Posterior vena cava (tissue), 2 donors: ENCODE measurements at regions not wholly inside any gene's neighbourhood (a gene's known extent, or its start where the extent isn't known, plus 50 kb on each side); places are given as distances from the start of the nearest gene placed in this dataset.

Experiments
- DNase-seq: peaks from one replicate; pipeline ENCODE4 v3.0.0-alpha.2; 2020; ENCODE audit warnings: low spot score
- intact Hi-C, 2 donors: fragments of 100-400 bp; cut with DNase I; formaldehyde crosslinking; loops; one replicate each; pipeline versions ENCODE4 v1.14.1 to v1.14.2; 2022 to 2023
- donor health status: DM: yes; HTN: yes; CAD: no.
- donor health status: DM: yes; HTN: yes; CAD: no.

DNA sequence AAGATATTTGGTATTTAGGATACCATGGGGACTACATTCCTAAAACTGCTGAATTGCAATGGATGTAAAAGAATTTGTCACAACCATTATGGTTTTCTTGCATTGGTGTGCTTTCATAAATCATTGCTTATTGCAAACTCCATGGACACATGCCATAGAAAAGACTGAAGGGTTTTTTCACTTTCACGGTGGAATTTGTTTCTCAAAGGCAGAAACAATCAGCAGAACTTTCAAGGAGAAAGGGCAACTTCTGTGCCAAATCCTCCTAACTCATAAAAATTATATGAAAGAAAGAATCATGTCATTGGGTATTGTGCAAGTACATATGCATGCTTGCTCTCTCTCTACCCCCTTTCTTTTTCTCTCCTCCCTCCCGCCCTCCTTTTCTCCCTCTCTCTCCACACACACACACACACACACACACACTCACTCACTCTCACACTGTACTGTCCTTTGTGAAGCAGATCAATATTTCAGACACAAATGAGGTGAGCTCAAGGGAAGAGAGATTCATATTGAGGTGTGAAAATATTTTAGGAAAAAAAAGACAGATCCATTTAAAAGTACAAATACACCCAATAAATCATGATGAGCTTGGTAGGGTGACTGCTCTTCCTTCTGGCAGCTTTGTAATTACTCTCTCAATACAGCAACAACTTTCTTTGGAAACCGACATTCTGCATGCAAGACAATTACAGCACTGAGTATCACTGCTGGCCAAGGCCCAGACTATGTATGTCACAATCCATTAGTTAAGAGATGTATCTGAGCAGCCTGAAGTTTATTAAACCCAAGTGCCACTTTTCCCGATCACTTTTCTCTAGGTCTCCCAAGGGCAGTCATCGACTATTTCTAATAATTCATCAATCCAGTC is 492.6 kb downstream of the TUSC7 start:
- intact Hi-C loops, result no loop called here
- DNase-seq, result no peak

DNA sequence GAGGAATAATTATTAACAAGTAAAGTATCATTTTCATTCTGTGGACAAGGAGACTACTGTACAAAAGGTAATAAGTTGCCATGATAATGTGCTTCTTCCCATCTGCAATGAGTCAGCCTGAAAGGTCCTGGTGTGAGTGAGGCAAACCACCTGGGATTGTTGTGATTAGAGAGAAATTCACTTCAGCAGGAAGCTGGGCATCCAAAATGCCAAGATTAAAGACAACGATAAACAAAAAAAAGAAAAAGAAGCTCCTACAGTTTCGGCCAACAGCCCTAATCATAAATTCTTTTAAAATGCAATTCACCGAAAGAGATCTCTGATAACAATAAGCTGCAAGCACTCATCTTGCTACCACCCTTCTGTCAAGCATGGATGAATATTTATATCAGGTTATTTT is 507.8 kb downstream of the TUSC7 start:
- intact Hi-C loops, result no loop called here
- no peak for DNase-seq

DNA sequence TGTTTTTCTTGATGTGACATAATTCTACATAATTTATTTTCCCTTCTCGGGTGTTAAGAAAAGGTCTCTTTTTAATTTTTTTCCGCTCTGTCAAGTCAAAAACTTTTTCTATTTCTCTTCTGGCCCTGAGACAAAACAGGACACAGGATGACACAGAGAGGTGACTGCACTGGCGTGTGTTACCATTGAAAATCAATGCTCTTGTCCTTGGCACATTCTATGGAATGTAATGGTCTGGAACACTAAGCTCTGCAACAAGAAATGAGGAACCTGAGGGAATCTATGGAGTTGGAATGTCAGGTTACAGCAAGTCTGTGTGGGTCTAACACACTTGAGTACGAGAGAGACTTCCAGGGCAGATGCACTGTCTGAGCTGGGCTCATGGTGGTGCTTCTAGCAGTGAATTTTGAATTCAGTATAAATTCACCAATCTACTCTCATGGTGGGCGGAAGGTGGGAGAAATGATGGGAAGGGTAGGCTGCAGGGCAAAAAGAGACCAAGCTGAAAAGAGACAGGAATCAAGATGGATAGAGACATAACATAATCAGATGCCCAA is 508.3 kb downstream of the TUSC7 start:
- intact Hi-C loops, result no loop called here
- no peak for DNase-seq

DNA sequence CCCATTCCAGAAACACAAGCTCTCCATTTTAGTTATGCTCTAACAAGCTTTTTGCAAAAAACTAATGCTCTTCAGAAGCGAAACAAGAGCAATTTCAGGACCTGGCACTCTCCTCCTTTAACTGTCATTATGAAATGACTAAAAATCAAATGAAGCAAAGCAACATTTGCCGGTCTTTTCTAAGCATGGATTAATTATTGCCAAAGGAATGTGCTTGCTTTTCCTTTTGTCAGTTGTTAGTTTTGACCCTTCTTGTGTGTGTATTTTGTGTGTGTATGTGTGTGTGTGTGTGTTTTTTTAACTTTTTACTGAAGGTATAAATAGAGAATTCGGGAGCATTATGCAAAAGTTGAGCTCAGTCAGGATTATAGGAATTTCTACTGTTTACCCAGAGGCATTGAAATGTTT is 509.1 kb downstream of the TUSC7 start:
- intact Hi-C loops, result no loop called here
- no peak for DNase-seq

DNA sequence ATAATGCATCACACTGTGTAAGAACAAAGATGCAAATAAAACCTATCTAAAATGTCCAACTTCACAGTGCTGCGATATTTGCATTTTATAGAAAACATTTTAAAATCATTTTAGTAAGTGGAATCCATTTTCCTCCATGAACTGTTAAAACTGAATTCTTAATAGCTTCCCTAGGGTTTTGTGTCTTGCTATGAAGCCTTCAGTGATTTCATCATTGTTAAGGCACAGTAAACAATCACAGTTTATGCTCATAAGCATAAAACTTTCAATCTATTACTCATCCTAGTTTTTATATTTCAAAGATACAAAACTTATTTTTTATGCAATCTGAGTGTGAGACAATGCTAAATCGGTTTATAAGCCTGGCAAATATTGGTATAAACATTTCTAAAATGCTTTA is 509.7 kb downstream of the TUSC7 start:
- intact Hi-C loops, result no loop called here
- DNase-seq, result no peak

DNA sequence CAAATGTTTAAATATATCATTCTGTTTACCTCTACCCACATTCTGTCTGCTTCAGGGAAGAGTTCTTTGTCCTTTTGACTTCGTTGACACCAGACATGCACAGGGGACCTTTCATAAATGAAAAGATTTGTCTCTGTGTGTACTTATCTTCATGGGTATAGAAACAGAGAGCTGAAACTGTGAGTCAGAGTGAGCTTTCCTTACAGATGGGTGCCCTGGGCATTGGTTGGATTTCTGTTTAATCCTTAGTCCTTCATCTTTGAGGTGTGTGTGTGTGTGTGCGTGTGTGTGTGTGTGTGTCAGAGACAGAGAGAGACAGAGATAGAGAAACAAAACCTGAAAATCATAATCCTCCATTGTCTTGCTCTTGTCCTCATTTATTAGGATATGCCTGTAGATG is 517.4 kb downstream of the TUSC7 start:
- intact Hi-C loops, result no loop called here

DNA sequence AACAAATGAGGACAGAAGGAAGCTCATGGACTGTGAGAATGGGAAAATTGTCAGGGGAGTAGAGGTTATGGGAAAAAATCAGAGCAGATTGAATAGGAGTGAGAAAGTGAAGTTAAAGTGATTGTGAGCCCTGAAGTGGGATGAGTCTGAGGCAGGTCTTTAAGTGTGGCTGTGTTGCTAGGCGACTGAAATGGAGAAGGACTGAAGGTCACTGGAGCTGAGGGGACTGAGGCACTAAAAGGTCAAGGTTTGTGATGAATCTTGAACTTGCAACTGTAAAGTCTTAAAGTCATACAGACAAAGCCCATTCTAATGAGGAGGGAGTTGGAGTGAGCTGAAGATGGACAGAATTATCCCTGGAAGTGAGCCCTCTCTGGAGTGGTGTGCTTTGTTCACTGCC is 518.9 kb downstream of the TUSC7 start:
- intact Hi-C loops, result no loop called here
- DNase-seq, result no peak

More for the DNA sequence above, 517.4 kb downstream of the TUSC7 start:
- no peak for DNase-seq

DNA sequence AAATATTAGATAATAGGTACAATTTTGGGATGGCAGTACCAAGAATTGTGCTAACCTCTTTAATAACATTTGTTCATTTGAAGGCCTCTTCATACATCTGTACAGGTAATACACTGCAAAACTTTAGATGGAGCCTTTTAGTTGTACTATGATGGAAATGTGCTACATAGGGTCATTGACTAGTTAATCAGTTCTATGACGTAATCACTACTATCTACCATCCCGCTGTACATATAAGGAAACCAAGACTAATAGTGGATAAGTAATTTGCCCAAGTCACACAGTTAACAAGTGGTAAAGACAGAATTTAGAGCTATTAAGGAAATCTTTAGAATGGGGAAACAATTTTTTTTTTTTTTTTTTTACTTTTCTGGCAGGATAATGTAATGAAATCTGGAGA is 521.3 kb downstream of the TUSC7 start:
- no peak for DNase-seq
- intact Hi-C loops, result no loop called here

DNA sequence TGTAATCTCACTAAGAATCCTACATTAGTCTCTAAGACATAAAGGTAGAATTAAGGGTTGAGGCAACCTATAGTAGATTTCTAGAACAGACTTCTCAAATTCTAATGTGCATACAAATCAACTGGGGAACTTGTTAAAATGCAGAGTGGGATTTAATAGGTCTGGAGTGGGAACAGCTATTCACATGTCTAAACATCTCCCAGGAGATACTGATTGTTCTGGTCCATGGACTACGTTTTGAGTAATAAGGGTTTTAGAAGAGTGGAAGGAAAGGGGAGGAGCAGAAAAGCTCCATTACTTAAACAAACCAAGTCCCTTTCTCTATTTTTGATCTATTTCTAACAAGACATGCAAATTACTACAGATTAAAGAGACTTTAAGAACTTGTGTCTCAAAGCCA is 524.8 kb downstream of the TUSC7 start:
- DNase-seq, result no peak
- intact Hi-C loops, result no loop called here

DNA sequence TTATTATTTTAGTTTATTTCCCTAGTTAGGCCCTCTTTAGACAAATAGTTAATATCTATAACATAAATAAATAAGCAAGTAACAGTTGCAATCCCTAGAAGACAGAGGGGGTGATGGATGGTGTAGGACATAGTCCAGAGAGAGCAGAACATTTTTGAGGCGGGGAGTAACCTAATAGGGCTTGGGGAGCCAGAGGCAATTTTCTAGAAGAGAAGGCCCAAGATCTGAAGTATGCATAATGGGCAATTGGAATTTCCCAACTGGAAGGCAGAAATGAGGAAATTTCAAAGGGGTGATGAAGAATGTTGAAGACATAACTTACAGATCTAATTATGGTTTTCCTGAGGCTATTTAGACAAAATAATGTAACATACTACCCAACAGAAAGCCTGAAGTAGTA is 525.7 kb downstream of the TUSC7 start:
- DNase-seq, result no peak

DNA sequence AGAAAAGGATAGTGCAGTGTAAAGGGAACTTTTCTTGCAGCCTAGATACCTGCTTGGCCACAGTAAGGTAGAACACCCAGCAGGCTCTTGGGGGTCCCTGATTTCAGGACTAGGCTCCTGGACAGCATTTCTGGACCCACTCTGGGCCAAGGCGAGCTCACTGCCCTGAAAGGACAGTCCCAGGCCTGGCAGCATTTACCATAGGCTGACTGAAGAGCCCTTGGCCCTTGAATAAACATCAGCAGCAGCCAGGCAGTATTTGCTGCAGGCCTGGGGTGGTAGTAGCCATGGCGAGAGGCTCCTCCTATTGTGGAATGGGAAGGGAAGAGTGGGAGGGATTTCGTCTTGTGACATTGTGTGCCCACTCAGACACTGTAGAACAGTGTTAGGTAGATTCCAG is 529.2 kb downstream of the TUSC7 start:
- intact Hi-C loops, result no loop called here
- DNase-seq, result no peak

More for the DNA sequence above, 525.7 kb downstream of the TUSC7 start:
- intact Hi-C loops, result no loop called here

DNA sequence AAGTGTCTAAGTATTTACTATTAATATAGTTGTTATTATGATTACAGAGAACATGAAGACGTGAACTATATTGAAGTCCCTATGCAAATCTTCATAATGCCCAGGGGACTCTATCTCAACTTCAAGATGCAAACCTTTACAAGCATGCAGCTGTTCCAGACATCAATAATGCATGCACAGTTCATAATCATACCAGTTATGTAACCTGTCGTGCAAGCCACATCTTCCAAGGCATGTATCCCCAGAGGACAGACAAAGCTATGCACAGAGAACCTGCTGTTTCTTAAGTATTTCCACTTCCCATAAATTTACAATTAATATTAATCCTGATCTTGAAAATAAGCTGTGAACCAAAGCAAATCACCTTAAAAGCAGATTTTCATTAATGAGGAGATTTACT is 534.1 kb downstream of the TUSC7 start:
- intact Hi-C loops, result no loop called here
- DNase-seq, result no peak

DNA sequence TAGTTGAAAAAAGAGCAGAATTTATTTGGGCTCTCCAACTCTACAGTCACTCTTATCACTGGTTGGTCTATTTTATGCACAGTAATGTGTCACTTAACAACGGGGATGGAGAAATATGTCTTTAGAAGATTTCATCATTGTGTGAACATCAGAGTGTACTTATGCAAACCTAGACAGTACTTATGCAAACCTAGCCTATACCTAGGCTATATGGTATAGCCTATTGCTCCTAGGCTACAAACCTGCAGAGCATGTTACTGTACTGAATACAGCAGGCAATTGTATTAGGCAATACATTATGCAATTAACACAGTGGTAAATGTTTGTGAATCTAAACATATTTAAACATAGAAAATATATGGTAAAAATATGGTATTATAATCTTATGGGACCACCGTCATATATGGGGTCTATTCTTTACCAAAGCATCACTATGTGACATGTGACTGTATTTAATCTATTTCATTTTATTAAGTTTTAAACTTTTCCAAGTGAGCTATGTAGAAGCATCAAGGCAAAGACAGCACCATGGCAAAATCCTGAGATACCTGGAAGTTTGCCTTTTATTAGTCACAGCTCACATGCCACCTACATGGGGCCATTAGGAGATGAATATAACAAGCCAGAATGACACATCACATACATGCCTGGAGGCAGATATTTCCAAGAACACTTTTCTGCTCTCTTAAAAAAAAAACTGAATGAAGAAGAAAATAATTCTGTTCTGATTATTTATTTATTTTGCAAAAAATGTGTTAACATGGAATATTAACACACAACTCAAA is 537.4 kb downstream of the TUSC7 start:
- no peak for DNase-seq

DNA sequence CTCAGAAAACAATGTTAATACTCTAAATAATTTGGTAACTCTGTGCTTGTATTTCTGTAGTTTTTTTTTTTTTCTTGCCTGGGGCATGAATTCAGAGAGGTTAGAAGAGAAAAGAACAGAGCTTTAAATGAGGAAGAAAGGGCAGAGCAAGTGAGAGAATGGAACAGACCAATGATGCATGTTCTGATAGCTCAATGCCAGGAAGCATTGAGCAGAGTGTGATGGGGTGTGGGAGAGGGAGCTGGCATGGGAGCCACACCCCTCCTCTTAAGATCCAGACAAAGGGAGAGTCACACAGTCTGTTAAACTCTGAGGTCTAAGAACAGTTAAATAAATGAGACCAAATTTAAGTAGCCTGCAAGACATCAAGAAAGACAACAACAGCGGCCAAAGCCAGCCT is 538.6 kb downstream of the TUSC7 start:
- no peak for DNase-seq
- intact Hi-C loops, result no loop called here

More for the DNA sequence above, 537.4 kb downstream of the TUSC7 start:
- intact Hi-C loops, result no loop called here

DNA sequence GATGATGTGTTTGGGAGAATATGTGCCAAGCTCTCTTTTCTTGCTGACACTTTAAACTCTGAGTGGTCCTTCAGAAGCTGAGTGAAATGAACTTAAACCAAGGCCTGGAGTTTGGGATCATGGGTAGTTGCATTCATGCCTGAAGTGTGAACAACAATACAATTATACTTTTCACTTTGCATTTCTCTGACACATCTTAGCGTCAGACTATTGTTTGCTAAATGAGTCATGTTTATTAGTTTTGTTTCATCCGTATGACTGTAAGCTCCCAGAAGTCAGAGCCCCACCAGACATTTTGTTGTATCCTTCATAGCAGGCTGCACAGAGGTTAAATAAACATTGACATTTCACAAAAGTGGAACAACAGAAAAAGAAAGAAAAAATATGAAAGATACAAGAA is 542.6 kb downstream of the TUSC7 start:
- intact Hi-C loops, result no loop called here
- no peak for DNase-seq

DNA sequence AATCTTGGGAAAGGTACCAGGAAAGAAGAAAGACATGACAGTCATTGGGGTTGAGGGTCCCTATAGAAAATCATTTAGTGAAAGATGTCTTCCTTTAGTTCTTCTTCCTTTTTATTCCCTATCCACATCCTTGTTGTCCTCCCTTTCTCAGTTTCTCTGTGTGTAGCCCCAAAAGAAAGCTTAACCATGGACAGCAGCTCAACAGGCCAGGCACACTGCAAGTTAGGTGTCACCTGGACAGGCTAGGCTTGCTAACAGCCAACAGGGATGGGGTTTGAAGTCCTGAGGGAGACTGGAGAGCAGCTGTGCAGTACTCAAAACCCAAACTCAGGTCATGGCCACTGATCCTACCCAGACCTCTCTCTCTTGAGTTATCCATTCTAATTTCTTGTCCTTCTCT is 543.1 kb downstream of the TUSC7 start:
- no peak for DNase-seq
- intact Hi-C loops, result no loop called here

DNA sequence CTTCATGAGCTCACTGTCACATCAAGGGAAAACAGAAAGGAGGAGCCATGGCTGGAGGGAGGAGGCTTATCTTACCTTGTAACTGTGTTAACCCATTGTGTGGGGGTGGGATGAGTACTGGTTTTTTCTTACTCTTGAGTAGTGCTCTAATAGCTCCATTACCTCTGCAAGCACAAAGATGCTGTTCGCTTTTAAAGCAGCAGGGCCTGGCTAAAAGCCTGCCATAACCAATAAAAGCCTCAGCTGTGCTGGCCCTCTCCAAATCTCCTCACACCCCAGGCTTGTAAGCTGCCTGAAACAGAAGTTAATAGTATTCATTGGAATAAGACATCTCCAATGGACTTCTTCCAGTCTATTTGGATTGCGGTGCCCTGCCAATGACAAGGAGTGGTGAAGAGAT is 544.1 kb downstream of the TUSC7 start:
- no peak for DNase-seq
- intact Hi-C loops, result no loop called here

DNA sequence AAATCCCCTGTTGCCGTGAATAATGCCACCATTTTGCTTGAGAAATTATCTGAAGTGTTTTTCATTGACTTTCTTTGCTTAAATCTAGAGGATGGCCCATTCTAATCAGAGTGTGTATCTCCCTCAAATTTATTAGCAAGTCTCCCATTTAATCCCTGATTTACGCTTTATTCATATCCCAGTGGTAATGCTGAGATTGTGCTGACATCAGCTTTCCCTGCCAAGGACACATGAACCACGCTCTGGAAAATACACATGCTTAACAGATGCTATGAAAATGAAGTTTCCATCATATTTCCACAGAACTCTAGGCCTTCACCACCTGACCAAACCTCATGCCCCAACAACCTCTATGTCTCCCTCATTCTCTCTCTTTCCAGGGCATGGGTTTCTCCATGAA is 545.4 kb downstream of the TUSC7 start:
- DNase-seq, result no peak
- intact Hi-C loops, result no loop called here

DNA sequence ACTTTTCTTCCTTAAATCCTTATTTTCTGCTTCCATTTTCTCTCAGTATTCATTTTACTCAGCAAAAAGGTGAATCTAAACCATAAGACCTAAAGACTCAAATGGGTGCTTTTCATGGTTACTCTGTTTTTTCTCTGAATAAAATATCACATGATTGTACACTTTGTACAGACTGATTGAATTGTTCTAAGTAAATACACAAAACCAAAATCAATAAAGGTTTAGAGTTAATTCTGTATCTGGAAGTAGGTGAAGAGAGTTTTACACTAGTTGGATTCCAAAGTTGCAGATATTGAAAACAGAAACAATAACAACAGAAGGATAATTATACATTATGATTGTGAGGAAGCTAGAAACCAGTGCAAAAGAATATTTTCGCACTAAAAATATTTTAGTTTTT is 546.2 kb downstream of the TUSC7 start:
- intact Hi-C loops, result no loop called here

DNA sequence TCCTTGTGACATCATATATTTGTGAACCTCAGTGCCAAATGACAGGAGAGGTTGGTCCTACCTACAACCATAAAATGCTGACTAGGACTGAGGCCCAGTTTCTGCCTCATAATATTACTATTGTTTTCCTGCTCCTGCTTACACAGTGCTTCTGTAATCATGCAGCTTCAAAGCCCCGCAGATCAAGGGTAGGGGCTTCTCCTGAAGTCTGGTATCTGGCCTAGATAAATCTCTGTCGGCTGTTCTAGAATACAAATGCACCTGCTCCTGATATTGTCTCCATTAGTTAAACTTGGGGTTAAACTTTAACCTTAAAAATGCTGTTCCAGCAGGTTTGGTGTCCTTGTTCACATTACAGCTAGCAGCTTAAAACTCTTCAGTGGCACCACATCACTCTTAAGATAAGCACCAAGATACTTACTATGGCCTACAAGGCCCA is 552.4 kb downstream of the TUSC7 start:
- intact Hi-C loops, result no loop called here
- DNase-seq, result no peak

More for the DNA sequence above, 546.2 kb downstream of the TUSC7 start:
- no peak for DNase-seq
